GM23338 (cell line): ENCODE measurements at regions not wholly inside any gene's neighbourhood (a gene's known extent, or its start where the extent isn't known, plus 50 kb on each side); places are given as distances from the start of the nearest gene placed in this dataset.

Experiments used
- ATAC-seq: fragments of 200-7000 bp; cut with Tn5 transposase; 3 replicates; pipeline ENCODE4 v1.9.1; 2020
- DNase-seq: peaks from one replicate; pipeline ENCODE4 v3.0.0-alpha.2; 2015; ENCODE audit warnings: low spot score
- H2AFZ ChIP-seq: fragments of 200-600 bp; sonication (generic); 2 replicates; pipeline ENCODE4 v1.8.0; 2016; ENCODE audit warnings: antibody characterized with exemption, mild to moderate bottlenecking, moderate library complexity
- H3F3A ChIP-seq: fragments of 200-600 bp; sonication (generic); replicated peaks from 2 replicates; pipeline ENCODE4 v1.8.0; 2017; ENCODE audit warnings: antibody characterized with exemption, mixed run types, low read depth
- H3K27ac ChIP-seq: fragments of 200-600 bp; sonication (generic); 2 replicates; pipeline ENCODE4 v1.6.1; 2016; ENCODE audit warnings: low read depth
- H3K27me3 ChIP-seq: fragments of 200-600 bp; sonication (generic); 2 replicates; pipeline ENCODE4 v1.8.0; 2016; ENCODE audit warnings: mild to moderate bottlenecking, mixed run types, moderate library complexity; ENCODE audit not compliant: insufficient read depth
- H3K36me3 ChIP-seq: fragments of 200-600 bp; sonication (generic); 2 replicates; pipeline ENCODE4 v1.8.0; 2016; ENCODE audit warnings: mild to moderate bottlenecking; ENCODE audit not compliant: insufficient read depth
- H3K4me1 ChIP-seq: fragments of 200-600 bp; sonication (generic); 2 replicates; pipeline ENCODE4 v1.8.0; 2016; ENCODE audit warnings: mild to moderate bottlenecking, moderate library complexity; ENCODE audit not compliant: insufficient read depth
- H3K4me2 ChIP-seq: fragments of 200-600 bp; sonication (generic); 2 replicates; pipeline ENCODE4 v1.7.1; 2017; ENCODE audit warnings: mixed run types
- H3K4me3 ChIP-seq: fragments of 200-600 bp; sonication (generic); 2 replicates; pipeline ENCODE4 v1.6.1; 2016; ENCODE audit warnings: mixed run types
- H3K79me2 ChIP-seq: fragments of 200-600 bp; sonication (generic); replicated peaks from 2 replicates; pipeline ENCODE4 v1.8.0; 2017; ENCODE audit warnings: mild to moderate bottlenecking; ENCODE audit not compliant: insufficient read depth
- H3K9me2 ChIP-seq: fragments of 200-600 bp; sonication (generic); 2 replicates; pipeline ENCODE4 v1.8.0; 2017; ENCODE audit not compliant: insufficient read depth
- H4K20me1 ChIP-seq: fragments of 200-600 bp; sonication (generic); replicated peaks from 2 replicates; pipeline ENCODE4 v1.8.0; 2017; ENCODE audit warnings: mild to moderate bottlenecking; ENCODE audit not compliant: insufficient read depth
- H3K27ac Mint-ChIP-seq: 2 replicates; pipeline ENCODE4 v1.8.0; 2020; ENCODE audit warnings: inconsistent platforms, mild to moderate bottlenecking, moderate library complexity, mixed read lengths
- H3K27me3 Mint-ChIP-seq: 3 replicates; pipeline ENCODE4 v1.8.0; 2022; ENCODE audit warnings: low read depth, mild to moderate bottlenecking, moderate library complexity, mixed read lengths, inconsistent platforms; ENCODE audit not compliant: insufficient read depth, poor library complexity
- H3K36me3 Mint-ChIP-seq: 3 replicates; pipeline ENCODE4 v1.8.0; 2021; ENCODE audit warnings: low read depth, mild to moderate bottlenecking, inconsistent platforms, moderate library complexity, mixed read lengths
- H3K4me1 Mint-ChIP-seq: 3 replicates; pipeline ENCODE4 v1.8.0; 2020; ENCODE audit warnings: mild to moderate bottlenecking, inconsistent platforms, mixed read lengths
- H3K4me3 Mint-ChIP-seq: 3 replicates; pipeline ENCODE4 v1.8.0; 2021; ENCODE audit warnings: moderate library complexity, mild to moderate bottlenecking, inconsistent platforms, mixed read lengths
- H3K9me3 Mint-ChIP-seq: 3 replicates; pipeline ENCODE4 v1.8.0; 2020; ENCODE audit warnings: moderate library complexity, mild to moderate bottlenecking, inconsistent platforms, mixed read lengths
- CREB1 ChIP-seq: fragments of 250-450 bp; sonication (Bioruptor Pico); IDR thresholded peaks from 2 replicates; pipeline ENCODE4 v1.5.0; 2020; ENCODE audit warnings: low read depth, mild to moderate bottlenecking, moderate library complexity
- JUNB ChIP-seq: IDR thresholded peaks from one replicate; pipeline ENCODE4 v1.6.1; 2016; ENCODE audit warnings: antibody characterized with exemption; ENCODE audit not compliant: unreplicated experiment
- NANOG ChIP-seq: IDR thresholded peaks from 2 replicates; pipeline ENCODE4 v1.6.1; 2016; ENCODE audit warnings: antibody characterized with exemption, borderline replicate concordance
- POLR2AphosphoS5 ChIP-seq: IDR thresholded peaks from 2 replicates; pipeline ENCODE4 v1.6.1; 2016; ENCODE audit warnings: antibody characterized with exemption, low read depth
- TF ChIP-seq, protein P1 (sequence below): fragments of 250-450 bp; sonication (Bioruptor Pico); IDR thresholded peaks from 2 replicates; pipeline ENCODE4 v1.5.0; 2020; ENCODE audit warnings: mild to moderate bottlenecking, moderate library complexity
- TF ChIP-seq, protein P2 (sequence below): IDR thresholded peaks from 2 replicates; pipeline ENCODE4 v1.6.1; 2016; ENCODE audit warnings: antibody characterized with exemption

DNA sequence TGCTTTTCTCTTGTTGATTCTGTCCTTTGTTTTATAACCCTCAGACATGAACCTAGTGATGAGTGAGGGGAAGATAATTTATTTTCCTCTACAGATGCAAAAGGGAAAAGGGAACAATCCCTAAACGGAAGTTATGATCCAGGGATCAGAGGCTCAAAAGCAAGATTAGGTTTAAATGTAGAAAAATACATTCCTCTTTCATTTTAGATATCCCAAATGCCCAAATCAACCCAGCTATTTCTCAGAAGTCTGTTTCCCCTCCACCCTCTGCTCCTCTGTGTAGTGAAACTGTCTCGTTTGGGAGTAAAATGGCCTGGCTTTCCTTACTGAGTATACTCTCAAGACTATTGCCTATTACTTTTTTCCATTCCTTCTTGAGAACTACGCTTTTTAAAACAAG, 97.1 kb downstream of the PRL start (continued):
- TF ChIP-seq, protein P1, sequence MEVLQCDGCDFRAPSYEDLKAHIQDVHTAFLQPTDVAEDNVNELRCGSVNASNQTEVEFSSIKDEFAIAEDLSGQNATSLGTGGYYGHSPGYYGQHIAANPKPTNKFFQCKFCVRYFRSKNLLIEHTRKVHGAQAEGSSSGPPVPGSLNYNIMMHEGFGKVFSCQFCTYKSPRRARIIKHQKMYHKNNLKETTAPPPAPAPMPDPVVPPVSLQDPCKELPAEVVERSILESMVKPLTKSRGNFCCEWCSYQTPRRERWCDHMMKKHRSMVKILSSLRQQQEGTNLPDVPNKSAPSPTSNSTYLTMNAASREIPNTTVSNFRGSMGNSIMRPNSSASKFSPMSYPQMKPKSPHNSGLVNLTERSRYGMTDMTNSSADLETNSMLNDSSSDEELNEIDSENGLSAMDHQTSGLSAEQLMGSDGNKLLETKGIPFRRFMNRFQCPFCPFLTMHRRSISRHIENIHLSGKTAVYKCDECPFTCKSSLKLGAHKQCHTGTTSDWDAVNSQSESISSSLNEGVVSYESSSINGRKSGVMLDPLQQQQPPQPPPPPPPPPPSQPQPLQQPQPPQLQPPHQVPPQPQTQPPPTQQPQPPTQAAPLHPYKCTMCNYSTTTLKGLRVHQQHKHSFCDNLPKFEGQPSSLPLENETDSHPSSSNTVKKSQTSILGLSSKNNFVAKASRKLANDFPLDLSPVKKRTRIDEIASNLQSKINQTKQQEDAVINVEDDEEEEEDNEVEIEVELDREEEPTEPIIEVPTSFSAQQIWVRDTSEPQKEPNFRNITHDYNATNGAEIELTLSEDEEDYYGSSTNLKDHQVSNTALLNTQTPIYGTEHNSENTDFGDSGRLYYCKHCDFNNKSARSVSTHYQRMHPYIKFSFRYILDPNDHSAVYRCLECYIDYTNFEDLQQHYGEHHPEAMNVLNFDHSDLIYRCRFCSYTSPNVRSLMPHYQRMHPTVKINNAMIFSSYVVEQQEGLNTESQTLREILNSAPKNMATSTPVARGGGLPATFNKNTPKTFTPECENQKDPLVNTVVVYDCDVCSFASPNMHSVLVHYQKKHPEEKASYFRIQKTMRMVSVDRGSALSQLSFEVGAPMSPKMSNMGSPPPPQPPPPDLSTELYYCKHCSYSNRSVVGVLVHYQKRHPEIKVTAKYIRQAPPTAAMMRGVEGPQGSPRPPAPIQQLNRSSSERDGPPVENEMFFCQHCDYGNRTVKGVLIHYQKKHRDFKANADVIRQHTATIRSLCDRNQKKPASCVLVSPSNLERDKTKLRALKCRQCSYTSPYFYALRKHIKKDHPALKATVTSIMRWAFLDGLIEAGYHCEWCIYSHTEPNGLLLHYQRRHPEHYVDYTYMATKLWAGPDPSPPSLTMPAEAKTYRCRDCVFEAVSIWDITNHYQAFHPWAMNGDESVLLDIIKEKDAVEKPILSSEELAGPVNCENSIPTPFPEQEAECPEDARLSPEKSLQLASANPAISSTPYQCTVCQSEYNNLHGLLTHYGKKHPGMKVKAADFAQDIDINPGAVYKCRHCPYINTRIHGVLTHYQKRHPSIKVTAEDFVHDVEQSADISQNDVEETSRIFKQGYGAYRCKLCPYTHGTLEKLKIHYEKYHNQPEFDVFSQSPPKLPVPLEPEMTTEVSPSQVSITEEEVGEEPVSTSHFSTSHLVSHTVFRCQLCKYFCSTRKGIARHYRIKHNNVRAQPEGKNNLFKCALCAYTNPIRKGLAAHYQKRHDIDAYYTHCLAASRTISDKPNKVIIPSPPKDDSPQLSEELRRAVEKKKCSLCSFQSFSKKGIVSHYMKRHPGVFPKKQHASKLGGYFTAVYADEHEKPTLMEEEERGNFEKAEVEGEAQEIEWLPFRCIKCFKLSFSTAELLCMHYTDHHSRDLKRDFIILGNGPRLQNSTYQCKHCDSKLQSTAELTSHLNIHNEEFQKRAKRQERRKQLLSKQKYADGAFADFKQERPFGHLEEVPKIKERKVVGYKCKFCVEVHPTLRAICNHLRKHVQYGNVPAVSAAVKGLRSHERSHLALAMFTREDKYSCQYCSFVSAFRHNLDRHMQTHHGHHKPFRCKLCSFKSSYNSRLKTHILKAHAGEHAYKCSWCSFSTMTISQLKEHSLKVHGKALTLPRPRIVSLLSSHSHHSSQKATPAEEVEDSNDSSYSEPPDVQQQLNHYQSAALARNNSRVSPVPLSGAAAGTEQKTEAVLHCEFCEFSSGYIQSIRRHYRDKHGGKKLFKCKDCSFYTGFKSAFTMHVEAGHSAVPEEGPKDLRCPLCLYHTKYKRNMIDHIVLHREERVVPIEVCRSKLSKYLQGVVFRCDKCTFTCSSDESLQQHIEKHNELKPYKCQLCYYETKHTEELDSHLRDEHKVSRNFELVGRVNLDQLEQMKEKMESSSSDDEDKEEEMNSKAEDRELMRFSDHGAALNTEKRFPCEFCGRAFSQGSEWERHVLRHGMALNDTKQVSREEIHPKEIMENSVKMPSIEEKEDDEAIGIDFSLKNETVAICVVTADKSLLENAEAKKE (CRISPR knock-in tag): no peak

DNA sequence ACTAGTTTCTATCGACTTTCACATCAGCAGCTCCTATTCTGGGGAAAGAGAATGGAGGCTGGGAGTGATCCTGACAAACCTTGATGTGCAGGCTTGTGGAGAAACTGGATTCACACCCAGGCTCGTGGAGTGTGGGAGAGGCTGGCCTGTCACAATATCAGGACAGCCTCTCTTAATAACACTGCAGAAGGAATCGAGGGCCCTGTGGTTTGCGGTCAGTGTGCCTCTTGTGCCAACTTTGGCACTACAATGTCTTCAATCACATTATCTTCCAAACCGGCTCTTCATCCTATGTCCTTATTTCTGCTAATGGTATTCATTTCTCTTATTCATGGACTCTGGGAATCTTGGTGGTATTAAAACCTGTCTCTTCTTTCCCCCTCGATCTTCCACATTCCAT, 92.7 kb downstream of the PRL start:
- Histone ChIP-seq H3K4me1 (no peaks in the 10 kb centered on the region), H3K4me3 (no peak overlapping the region)

More for the DNA sequence above, 92.7 kb downstream of the PRL start:
- Mint-ChIP-seq H3K4me1 (peaks cover 5% of the 10 kb centered on the region; the same call in 2 of the 3 replicates), H3K27ac (no peak overlapping the region), H3K9me3 (no peaks in the 10 kb centered on the region), H3K4me3 (no peak overlapping the region), H3K36me3 (0 out of 3 replicates have a peak, but pooled peaks cover 2% of the 10 kb centered on the region), H3K27me3 (no peaks in the 10 kb centered on the region)
- Histone ChIP-seq H3F3A (no peaks in the 10 kb centered on the region), H3K4me2 (no peak overlapping the region), H3K27me3 (no peaks in the 10 kb centered on the region), H3K9me2 (no peaks in the 10 kb centered on the region), H3K36me3 (no peaks in the 10 kb centered on the region), H3K27ac (no peak overlapping the region), H4K20me1 (no peaks in the 10 kb centered on the region), H2AFZ (no peak overlapping the region), H3K79me2 (no peaks in the 10 kb centered on the region)
- ATAC-seq (no peak), DNase-seq (no peak)
- TF ChIP-seq POLR2AphosphoS5 (no peak), NANOG (no peak), CREB1 (CRISPR knock-in tag) (no peak), JUNB (no peak)
- TF ChIP-seq, protein P2, sequence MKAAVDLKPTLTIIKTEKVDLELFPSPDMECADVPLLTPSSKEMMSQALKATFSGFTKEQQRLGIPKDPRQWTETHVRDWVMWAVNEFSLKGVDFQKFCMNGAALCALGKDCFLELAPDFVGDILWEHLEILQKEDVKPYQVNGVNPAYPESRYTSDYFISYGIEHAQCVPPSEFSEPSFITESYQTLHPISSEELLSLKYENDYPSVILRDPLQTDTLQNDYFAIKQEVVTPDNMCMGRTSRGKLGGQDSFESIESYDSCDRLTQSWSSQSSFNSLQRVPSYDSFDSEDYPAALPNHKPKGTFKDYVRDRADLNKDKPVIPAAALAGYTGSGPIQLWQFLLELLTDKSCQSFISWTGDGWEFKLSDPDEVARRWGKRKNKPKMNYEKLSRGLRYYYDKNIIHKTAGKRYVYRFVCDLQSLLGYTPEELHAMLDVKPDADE: no peak
